Skin of body (tissue), 1 donor: ENCODE measurements at regions not wholly inside any gene's neighbourhood (a gene's known extent, or its start where the extent isn't known, plus 50 kb on each side); places are given as distances from the start of the nearest gene placed in this dataset.

ENCODE experiments used
- DNase-seq: peaks from one replicate; lab custom pipeline; 2025; lab: John Stamatoyannopoulos, UW

DNA sequence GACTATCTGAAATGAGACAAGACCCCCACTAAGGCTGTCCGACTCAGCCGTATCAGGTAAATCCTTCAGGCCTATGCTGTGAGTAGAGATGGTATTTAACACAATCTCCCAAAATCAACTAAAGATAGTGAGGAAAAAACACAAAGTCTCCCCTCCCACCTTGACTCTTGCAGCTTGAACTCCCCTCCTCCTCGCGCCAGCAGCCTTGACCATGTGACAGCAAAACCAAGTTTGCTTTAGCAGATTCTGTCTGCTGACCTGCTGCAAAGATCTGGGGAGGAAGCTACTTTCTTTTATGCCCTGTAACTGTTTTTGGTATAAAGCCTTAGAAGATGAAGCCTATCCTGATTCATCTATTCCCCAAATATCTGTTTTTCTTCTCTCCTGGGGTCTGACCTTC is 509.5 kb downstream of the CDH26 start:
- no peak for DNase-seq

- DNase-seq: no peak
Measured at GRCh38 chr20:60469829-60470228, 511.6 kb downstream of the CDH26 start.

DNA sequence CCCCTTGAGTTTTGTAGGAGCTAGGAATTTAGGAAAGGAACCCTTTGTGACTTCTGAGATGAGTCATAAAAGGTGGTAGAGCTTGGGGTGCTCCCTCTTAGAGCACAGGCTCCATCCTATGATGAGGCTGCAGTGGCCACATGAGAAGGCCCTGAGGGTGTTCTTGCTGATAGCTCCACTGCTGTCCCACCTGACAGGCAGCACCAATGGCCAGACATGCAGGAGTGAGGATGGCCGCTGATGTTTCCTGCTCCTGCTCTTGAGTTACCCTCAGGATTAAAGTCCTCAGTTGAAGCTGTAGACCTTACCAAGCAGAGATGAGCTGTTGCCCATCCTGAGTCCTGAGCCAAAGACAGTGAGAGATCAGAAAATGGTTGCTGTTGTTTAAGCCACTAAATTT is 512.1 kb downstream of the CDH26 start:
- no peak for DNase-seq

- DNase-seq: no peak
Measured at GRCh38 chr20:60473211-60473610, 515.0 kb downstream of the CDH26 start.

DNA sequence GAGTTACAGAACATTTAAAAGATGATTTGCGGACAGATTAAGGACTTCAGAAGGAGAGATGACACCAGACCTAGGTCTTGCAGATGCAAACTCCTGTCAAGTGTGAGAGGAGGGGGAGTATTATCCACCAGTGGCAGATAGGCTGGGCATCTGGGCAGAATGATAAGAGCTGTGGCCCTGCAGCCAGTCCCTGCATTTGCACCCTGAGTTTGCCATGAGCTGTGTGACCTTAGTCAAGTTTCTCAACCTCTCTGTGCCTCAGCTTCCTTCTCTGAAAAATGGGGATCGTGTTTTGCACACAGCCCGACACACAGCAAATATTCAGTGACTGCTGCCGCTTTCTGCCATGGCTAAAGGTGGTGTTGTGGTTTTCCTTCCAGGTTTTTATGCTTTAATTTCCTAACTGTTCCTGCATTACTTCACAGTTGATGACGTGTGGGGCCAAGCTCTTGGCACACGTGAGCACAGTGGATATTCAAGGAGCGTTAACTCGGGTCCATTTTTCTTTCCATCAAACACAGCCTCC is 516.2 kb downstream of the CDH26 start:
- DNase-seq: no peak

DNA sequence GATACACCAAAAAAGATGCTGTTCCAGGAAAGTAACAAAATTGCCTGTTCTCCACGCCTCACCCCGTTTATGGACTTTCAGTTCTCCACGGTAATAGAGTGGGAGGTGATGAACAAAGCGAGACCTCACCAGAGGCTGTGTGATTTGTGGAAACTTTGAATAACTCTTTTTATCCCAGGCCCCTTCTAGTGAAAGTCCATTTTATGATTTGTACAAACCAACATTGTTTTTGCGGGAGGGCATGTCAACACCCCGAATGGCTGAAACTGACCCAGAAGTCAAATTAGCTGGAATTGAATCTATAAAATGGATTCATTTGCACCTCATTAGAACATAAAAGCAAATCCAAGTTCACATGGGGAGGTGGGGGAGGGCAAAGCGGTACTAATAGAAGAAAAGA is 517.8 kb downstream of the CDH26 start:
- DNase-seq: no peak

- no peak for DNase-seq
Measured at GRCh38 chr20:60477958-60478357, 519.7 kb downstream of the CDH26 start.

DNA sequence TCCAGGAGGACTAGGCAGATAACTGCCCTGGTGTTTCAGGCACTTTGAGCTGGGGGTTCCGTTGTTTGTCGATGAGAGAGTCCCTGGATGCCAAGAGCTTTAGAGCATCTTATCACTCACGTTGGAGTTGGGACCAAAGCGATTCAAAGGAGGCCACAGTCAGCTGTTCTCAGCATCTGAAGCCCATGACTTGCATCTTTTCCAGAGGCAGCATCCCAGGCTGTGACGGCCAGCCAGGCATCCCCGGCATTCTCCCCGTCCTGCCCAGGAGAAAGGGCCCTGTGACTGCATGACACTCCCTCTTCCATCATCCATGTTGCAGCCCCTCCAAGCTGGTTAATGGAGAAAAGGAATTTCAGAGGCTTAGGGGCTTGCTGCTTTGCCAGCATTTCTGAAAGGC is 520.3 kb downstream of the CDH26 start:
- DNase-seq: no peak

GRCh38 chr20:60480950-60481742 is 522.9 kb downstream of the CDH26 start:
- no peak for DNase-seq

DNA sequence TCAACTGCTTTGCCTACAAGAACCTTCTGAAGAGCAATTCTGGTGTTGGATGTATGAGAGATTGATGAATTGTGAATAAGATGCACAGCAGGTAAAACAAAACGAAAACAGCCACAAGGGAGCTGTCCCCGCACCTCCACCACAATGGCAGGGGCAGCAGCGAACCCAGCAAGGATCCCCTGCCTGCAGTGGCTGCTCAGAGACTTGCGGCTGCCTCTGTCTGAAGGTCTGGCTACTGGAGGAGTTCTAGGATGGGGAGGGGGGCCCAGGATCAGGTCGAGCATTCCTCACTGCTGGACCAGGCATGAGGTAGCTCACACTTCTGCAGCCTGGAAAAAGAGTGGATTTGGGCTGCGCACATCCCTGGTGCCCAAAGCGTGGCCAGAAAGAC is 523.5 kb downstream of the CDH26 start:
- DNase-seq: no peak

DNA sequence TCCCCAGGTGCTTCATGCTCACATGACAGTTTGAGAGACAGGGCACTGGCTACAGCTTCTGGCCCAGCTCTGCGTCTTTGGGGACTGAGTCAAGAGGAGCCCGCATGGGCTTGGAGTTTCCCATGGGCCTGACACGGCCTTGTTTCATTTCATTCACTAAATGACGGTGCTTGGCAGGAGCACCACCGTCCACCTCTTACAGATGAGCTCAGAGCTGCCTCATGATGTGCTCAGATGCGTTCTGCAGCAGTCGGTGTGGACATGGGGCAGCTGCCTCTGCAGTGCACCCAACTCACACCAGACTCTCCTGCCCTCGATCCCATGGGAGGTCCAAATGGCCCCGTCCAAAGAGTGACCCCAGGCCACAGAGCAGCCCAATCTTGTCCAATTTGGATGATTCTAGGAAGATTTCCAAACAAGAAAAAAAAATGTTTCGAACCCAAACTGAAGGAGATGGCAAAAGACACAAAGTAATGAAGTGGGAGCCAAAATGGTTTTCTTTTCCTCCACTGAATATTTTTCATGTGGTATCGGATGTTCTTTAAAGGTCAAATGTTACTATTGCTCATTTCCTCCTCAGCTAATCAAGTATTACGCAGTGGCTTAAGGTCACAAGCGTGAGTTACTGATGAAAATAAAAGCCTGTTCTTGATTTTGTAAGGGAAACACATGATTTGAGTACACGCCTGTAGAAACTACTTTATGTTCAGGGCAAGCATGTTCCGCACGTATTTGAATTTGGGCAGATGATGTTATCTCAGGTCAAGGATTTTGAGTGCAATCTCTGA is 524.2 kb downstream of the CDH26 start:
- no peak for DNase-seq

DNA sequence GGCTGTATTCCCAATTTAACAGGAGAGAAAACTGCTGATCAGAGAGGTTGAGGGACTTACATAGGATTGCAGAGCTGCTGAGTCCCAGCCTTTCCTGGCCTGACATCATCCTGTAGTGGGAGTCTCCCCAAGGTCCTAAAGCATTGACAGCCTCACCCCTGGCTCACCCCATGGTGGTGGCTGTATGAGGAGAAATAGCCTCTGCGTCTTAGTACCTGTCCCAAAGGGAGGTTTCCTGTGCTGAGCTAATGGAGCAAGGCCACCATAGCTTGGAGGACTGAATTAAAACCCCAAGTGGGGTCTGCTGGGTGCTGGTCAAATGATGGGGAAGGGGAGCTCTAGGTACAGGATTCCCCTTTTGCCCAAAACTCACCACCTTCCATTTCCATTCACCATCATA is 525.1 kb downstream of the CDH26 start:
- no peak for DNase-seq

- DNase-seq: no peak
Measured at GRCh38 chr20:60484316-60484715, 526.1 kb downstream of the CDH26 start.

GRCh38 chr20:60485012-60485760 is 527.0 kb downstream of the CDH26 start:
- no peak for DNase-seq

DNA sequence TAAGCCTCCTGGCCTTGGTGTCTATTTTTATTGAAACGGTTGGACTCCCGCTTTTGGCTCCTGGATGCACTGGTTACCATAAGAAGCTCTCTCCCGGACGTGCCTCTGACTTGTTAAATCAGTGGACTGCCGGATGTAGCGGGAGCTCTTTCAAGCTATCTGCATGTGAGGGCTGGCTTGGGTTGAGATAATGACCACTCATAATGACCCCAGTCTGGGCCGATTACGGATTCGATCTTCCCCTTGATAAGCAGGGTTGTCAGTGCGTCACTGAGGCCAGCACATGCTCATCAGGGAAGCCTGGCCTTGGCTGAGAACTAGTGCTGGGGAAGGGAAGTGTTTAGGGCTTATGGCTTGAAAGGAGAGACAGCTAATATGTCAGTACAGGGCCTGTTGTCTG is 528.1 kb downstream of the CDH26 start:
- DNase-seq: no peak

GRCh38 chr20:60486937-60487336 is 528.7 kb downstream of the CDH26 start:
- no peak for DNase-seq

GRCh38 chr20:60490217-60491050 is 532.2 kb downstream of the CDH26 start:
- DNase-seq: no peak

DNA sequence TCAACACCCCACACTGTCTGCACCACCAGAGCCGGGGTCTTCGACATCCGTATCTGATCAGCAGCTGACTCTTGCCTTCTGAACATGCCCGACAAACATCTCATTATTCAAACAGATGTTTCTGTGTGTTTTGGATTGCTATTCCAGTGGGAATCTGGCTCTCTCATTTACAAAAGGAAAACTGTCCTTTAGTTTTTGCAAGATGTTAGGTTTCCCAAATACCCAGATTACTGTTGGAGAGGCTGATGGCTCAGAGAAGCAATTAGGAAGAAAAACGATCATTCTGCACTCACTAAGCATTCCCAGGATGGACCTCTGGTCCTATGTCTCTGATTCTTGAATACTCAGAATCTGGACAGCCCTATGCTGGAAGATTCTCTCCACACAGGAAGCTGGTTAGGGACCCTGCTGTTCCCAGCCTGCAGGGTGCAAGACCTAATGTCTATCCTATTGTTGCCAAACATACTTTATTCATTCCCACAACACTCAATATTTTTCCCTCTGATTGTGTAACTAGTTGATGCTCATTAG is 532.9 kb downstream of the CDH26 start:
- DNase-seq: no peak

GRCh38 chr20:60494476-60494875 is 536.3 kb downstream of the CDH26 start:
- DNase-seq: no peak

DNA sequence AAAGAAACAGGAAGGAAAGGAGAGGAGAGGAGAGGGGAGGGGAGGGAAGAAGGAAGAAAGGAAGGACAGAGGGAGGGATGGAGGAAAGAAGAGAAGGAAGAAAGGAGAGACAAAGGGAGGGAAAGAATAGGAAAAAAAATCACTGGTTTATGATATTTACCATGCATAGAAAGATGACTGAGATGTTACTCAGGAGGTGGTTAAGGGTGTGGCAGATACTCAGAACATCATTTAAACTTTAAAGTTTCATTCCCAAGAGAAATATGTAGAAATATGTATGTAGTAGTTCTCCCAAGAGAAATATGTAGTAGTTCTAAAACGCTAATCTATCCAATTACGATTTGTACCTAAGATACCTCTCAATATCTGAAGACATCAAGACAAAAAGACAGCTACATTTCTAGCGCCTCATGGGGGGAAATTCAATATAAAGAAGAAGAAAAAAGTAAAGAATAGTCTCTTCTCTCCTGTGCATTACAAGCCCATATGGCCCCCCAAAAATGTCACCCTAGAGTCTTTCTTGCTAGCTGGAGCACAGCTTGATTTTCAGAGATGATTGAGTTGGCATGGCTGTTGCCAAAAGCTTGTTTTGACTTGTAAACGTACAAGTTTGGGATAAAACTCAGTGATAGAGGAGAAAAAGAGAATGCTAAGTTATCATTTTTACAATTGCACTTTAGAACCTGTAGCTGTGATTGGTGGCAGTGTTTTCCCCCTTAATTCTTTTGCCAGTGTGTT is 539.2 kb downstream of the CDH26 start:
- DNase-seq: no peak
